ENCODE measurements at regions not wholly inside any gene's neighbourhood (a gene's known extent, or its start where the extent isn't known, plus 50 kb on each side); places are given as distances from the start of the nearest gene placed in this dataset.

GRCh38 chr11:82176945-82177344 is 556.7 kb downstream of the FAM181B start:
- no peak for DNase-seq (ENCODE audit: low read depth in 4 of 6, low spot score in 6 of 6)
- no peak overlapping the region for H3K4me3 ChIP-seq (ENCODE audit: low read depth, low read length)
- H3K36me3 ChIP-seq (ENCODE audit: control insufficient read depth, insufficient read depth, low read length): no peaks in the 10 kb centered on the region
- no peak overlapping the region for H3K27ac ChIP-seq (ENCODE audit: low read depth, low read length)
- WGBS (ENCODE audit: insufficient coverage): no CpG with 5 or more reads among the region's 2 CpGs
- no peaks in the 10 kb centered on the region for H3K4me1 ChIP-seq (ENCODE audit: control insufficient read depth, insufficient read depth, low read length)
- no peaks in the 10 kb centered on the region for H3K27me3 ChIP-seq (ENCODE audit: control insufficient read depth, insufficient read depth, low read length)
- no peaks in the 10 kb centered on the region for H3K9me3 ChIP-seq (ENCODE audit: control insufficient read depth, insufficient read depth, low read length)

DNA sequence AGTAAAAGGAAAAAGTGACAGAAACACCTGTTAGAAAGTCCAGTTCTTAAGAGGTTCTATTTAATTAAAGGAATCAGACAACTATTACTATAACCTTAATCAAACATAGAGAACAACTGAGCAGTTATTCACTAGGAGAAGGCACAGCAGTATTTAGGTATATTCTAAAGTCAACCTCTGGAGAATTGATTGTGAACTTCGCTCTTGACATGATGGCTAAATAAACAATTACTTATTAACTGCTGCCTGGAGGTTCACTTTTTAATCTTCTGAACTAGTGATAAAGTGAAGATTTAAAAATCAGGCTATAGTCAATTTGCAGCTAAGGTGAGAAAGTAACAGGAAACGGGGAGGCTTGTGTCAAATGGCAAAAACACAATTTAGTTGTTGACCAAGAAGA is 557.3 kb downstream of the FAM181B start:
- Histone ChIP-seq H3K27ac (ENCODE audit: low read depth, low read length) (no peak overlapping the region), H3K27me3 (ENCODE audit: control insufficient read depth, insufficient read depth, low read length) (no peaks in the 10 kb centered on the region), H3K9me3 (ENCODE audit: control insufficient read depth, insufficient read depth, low read length) (no peaks in the 10 kb centered on the region), H3K4me3 (ENCODE audit: low read depth, low read length) (no peak overlapping the region), H3K4me1 (ENCODE audit: control insufficient read depth, insufficient read depth, low read length) (no peaks in the 10 kb centered on the region), H3K36me3 (ENCODE audit: control insufficient read depth, insufficient read depth, low read length) (no peaks in the 10 kb centered on the region)
- no CpG with 5 or more reads among the region's 2 CpGs for WGBS (ENCODE audit: insufficient coverage)
- no peak for DNase-seq (ENCODE audit: low read depth in 4 of 6, low spot score in 6 of 6)

GRCh38 chr11:82174610-82175009 is 559.1 kb downstream of the FAM181B start:
- no peaks in the 10 kb centered on the region for H3K4me1 ChIP-seq (ENCODE audit: control insufficient read depth, insufficient read depth, low read length)
- H3K36me3 ChIP-seq (ENCODE audit: control insufficient read depth, insufficient read depth, low read length): no peaks in the 10 kb centered on the region
- H3K27me3 ChIP-seq (ENCODE audit: control insufficient read depth, insufficient read depth, low read length): no peaks in the 10 kb centered on the region
- no peak for DNase-seq (ENCODE audit: low read depth in 4 of 6, low spot score in 6 of 6)
- H3K9me3 ChIP-seq (ENCODE audit: control insufficient read depth, insufficient read depth, low read length): no peaks in the 10 kb centered on the region
- 100% methylated on average over 1 of the region's 2 CpGs for WGBS (ENCODE audit: insufficient coverage)
- no peak overlapping the region for H3K4me3 ChIP-seq (ENCODE audit: low read depth, low read length)
- H3K27ac ChIP-seq (ENCODE audit: low read depth, low read length): no peak overlapping the region

- H3K36me3 ChIP-seq (ENCODE audit: control insufficient read depth, insufficient read depth, low read length): no peaks in the 10 kb centered on the region
- WGBS (ENCODE audit: insufficient coverage): no CpG with 5 or more reads among the region's 2 CpGs
These were observed 586.9 kb downstream of the FAM181B start for GRCh38 chr11:82146789-82147188.

GRCh38 chr11:82118946-82119345 is 614.7 kb downstream of the FAM181B start:
- Histone ChIP-seq H3K4me1 (ENCODE audit: control insufficient read depth, insufficient read depth, low read length) (no peaks in the 10 kb centered on the region), H3K27ac (ENCODE audit: low read depth, low read length) (no peak overlapping the region), H3K36me3 (ENCODE audit: control insufficient read depth, insufficient read depth, low read length) (no peaks in the 10 kb centered on the region), H3K4me3 (ENCODE audit: low read depth, low read length) (no peak overlapping the region), H3K27me3 (ENCODE audit: control insufficient read depth, insufficient read depth, low read length) (no peaks in the 10 kb centered on the region), H3K9me3 (ENCODE audit: control insufficient read depth, insufficient read depth, low read length) (no peaks in the 10 kb centered on the region)
- 50% methylated on average over 1 of the region's 5 CpGs for WGBS (ENCODE audit: insufficient coverage)
- no peak for DNase-seq (ENCODE audit: low read depth in 4 of 6, low spot score in 6 of 6)

More at GRCh38 chr11:82146789-82147188, 586.9 kb downstream of the FAM181B start:
- DNase-seq (ENCODE audit: low read depth in 4 of 6, low spot score in 6 of 6): no peak
- Histone ChIP-seq H3K9me3 (ENCODE audit: control insufficient read depth, insufficient read depth, low read length) (no peaks in the 10 kb centered on the region), H3K4me1 (ENCODE audit: control insufficient read depth, insufficient read depth, low read length) (no peaks in the 10 kb centered on the region), H3K27me3 (ENCODE audit: control insufficient read depth, insufficient read depth, low read length) (no peaks in the 10 kb centered on the region), H3K4me3 (ENCODE audit: low read depth, low read length) (no peak overlapping the region), H3K27ac (ENCODE audit: low read depth, low read length) (no peak overlapping the region)

GRCh38 chr11:82117362-82117761 is 616.3 kb downstream of the FAM181B start:
- WGBS (ENCODE audit: insufficient coverage): 86% methylated on average over 3 of the region's 5 CpGs
- H3K36me3 ChIP-seq (ENCODE audit: control insufficient read depth, insufficient read depth, low read length): no peaks in the 10 kb centered on the region
- H3K4me3 ChIP-seq (ENCODE audit: low read depth, low read length): no peak overlapping the region
- H3K27ac ChIP-seq (ENCODE audit: low read depth, low read length): no peak overlapping the region
- no peaks in the 10 kb centered on the region for H3K9me3 ChIP-seq (ENCODE audit: control insufficient read depth, insufficient read depth, low read length)
- no peak for DNase-seq (ENCODE audit: low read depth in 4 of 6, low spot score in 6 of 6)
- no peaks in the 10 kb centered on the region for H3K27me3 ChIP-seq (ENCODE audit: control insufficient read depth, insufficient read depth, low read length)
- no peaks in the 10 kb centered on the region for H3K4me1 ChIP-seq (ENCODE audit: control insufficient read depth, insufficient read depth, low read length)

GRCh38 chr11:82105331-82105998 is 628.2 kb downstream of the FAM181B start:
- Histone ChIP-seq H3K4me3 (ENCODE audit: low read depth, low read length) (no peak overlapping the region), H3K9me3 (ENCODE audit: control insufficient read depth, insufficient read depth, low read length) (no peaks in the 10 kb centered on the region)
- DNase-seq (ENCODE audit: low read depth in 4 of 6, low spot score in 6 of 6): no peak

DNA sequence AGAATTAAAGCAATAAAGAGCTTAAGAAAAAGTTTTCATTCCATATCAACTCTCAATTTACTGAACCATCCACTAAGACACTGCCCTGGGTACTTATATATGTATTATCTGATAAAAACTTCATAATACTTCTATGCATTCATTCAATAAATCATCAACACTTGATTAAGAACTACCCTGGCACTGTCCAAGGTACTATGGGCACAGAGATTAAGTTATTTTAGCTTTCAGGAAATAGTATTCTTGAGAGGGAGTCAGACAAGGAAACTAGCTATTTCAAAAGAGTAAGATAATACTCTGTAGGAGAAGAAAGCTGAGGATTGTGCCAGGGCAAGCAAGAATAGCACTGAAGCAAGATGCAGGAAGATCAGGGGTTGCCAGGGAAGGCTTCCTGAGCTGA is 640.8 kb downstream of the FAM181B start:
- H3K36me3 ChIP-seq (ENCODE audit: control insufficient read depth, insufficient read depth, low read length): no peaks in the 10 kb centered on the region
- no peak for DNase-seq (ENCODE audit: low read depth in 4 of 6, low spot score in 6 of 6)
- H3K4me1 ChIP-seq (ENCODE audit: control insufficient read depth, insufficient read depth, low read length): no peaks in the 10 kb centered on the region
- H3K4me3 ChIP-seq (ENCODE audit: low read depth, low read length): no peak overlapping the region
- H3K27me3 ChIP-seq (ENCODE audit: control insufficient read depth, insufficient read depth, low read length): no peaks in the 10 kb centered on the region
- H3K27ac ChIP-seq (ENCODE audit: low read depth, low read length): no peak overlapping the region
- H3K9me3 ChIP-seq (ENCODE audit: control insufficient read depth, insufficient read depth, low read length): no peaks in the 10 kb centered on the region

More at GRCh38 chr11:82105331-82105998, 628.2 kb downstream of the FAM181B start:
- WGBS (ENCODE audit: insufficient coverage): 60% methylated on average over 1 of the region's 6 CpGs
- no peaks in the 10 kb centered on the region for H3K36me3 ChIP-seq (ENCODE audit: control insufficient read depth, insufficient read depth, low read length)
- no peaks in the 10 kb centered on the region for H3K27me3 ChIP-seq (ENCODE audit: control insufficient read depth, insufficient read depth, low read length)
- H3K27ac ChIP-seq (ENCODE audit: low read depth, low read length): no peak overlapping the region
- H3K4me1 ChIP-seq (ENCODE audit: control insufficient read depth, insufficient read depth, low read length): no peaks in the 10 kb centered on the region

DNA sequence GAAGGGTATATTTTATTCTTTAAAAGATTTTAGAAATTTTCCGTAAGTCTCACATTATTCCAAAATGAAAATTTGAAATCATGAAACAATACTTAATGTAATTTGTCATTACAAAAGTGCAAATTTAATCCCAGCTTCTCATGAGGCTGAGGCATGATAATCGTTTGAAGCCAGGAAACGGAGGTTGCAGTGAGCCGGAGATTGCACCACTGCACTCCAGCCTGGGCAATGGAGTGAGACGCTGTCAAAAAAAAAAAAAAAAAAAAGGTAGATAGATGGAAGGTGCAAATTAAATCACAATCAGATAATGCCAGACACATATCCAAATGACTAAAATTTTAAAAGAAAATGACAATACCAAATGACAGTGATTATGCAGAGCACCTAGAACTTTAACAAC is 644.2 kb downstream of the FAM181B start:
- no CpG with 5 or more reads among the region's 5 CpGs for WGBS (ENCODE audit: insufficient coverage)
- H3K27me3 ChIP-seq (ENCODE audit: control insufficient read depth, insufficient read depth, low read length): no peaks in the 10 kb centered on the region
- H3K27ac ChIP-seq (ENCODE audit: low read depth, low read length): no peak overlapping the region
- no peaks in the 10 kb centered on the region for H3K4me1 ChIP-seq (ENCODE audit: control insufficient read depth, insufficient read depth, low read length)
- no peaks in the 10 kb centered on the region for H3K36me3 ChIP-seq (ENCODE audit: control insufficient read depth, insufficient read depth, low read length)
- H3K9me3 ChIP-seq (ENCODE audit: control insufficient read depth, insufficient read depth, low read length): no peaks in the 10 kb centered on the region
- H3K4me3 ChIP-seq (ENCODE audit: low read depth, low read length): no peak overlapping the region
- no peak for DNase-seq (ENCODE audit: low read depth in 4 of 6, low spot score in 6 of 6)

DNA sequence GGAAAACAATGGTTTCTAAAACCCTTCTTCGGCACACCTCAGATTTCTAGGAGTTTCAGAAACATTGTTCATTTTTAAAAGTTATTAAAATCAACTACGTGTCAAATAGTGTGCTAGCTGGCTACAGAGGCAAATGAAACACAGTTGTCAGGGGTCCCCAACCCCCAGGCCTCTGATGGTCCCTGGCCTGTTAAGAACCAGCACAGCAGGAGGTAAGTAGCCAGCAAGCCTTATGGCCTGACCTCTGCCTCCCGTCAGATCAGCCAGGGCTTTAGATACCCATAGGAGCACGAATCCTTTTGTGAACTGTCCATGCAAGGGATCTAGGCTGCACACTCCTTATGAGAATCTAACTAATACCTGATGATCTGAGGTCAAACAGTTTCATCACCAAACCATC is 648.2 kb downstream of the FAM181B start:
- Histone ChIP-seq H3K9me3 (ENCODE audit: control insufficient read depth, insufficient read depth, low read length) (no peaks in the 10 kb centered on the region), H3K36me3 (ENCODE audit: control insufficient read depth, insufficient read depth, low read length) (no peaks in the 10 kb centered on the region), H3K4me3 (ENCODE audit: low read depth, low read length) (no peak overlapping the region), H3K27me3 (ENCODE audit: control insufficient read depth, insufficient read depth, low read length) (no peaks in the 10 kb centered on the region), H3K27ac (ENCODE audit: low read depth, low read length) (no peak overlapping the region), H3K4me1 (ENCODE audit: control insufficient read depth, insufficient read depth, low read length) (no peaks in the 10 kb centered on the region)
- WGBS (ENCODE audit: insufficient coverage): 86% methylated on average over 2 of the region's 4 CpGs
- DNase-seq (ENCODE audit: low read depth in 4 of 6, low spot score in 6 of 6): no peak

Measured in spinal cord (tissue), 9 donors.